ENCODE measurements at regions not wholly inside any gene's neighbourhood (a gene's known extent, or its start where the extent isn't known, plus 50 kb on each side); places are given as distances from the start of the nearest gene placed in this dataset.

DNA sequence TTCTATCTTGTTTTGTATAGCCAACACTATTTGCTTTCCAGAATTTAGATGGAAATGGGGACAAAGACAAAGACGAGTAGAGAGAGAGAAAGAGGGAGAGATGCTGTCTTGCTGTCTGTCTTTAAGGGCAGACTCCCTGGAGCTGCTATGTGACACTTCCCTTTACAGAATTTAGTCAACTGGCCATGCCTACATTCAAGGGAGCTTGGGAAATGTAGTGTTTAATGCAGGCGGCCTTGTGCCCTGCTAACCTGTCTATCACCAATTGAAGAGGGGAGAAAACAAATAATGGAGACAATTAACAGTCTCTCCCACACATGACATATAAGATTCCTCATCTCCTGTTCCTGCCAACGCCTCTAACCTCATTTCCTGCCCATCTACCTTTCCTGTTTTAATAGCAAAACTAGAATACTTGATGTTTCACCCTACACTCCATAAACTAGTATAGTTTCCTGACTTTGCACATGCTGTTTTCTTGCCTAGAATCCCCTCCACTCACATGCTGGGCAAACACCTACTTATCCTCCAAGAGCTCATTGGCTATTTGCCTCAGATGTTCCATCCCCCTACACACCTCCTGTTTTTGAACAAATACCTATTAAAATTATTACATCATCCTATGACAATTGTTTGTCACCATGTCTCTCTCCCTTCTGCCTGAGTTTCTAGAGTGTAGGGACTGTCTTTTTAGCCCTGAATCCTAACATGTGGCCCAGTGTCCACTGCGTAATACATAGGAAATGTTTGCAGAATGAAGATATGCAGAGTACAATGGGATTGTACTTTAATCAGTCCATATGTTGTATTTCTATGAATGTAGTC lies 117.2 kb downstream of the SLC25A24 start:
- ATAC-seq, result no peak

GRCh38 chr1:108082001-108082400 lies 117.0 kb upstream of the VAV3 start:
- no peak for ATAC-seq
- DNase-seq, result no peak
- intact Hi-C loops (cut with micrococcal nuclease), result no loop called here

More for the DNA sequence above, 117.2 kb downstream of the SLC25A24 start:
- intact Hi-C loops (cut with micrococcal nuclease), result no loop called here
- no peak for DNase-seq

- ATAC-seq (no peak), DNase-seq (no peak)
- intact Hi-C loops (cut with micrococcal nuclease), result no loop called here
Measured at GRCh38 chr1:108080448-108080847, 115.5 kb upstream of the VAV3 start.

DNA sequence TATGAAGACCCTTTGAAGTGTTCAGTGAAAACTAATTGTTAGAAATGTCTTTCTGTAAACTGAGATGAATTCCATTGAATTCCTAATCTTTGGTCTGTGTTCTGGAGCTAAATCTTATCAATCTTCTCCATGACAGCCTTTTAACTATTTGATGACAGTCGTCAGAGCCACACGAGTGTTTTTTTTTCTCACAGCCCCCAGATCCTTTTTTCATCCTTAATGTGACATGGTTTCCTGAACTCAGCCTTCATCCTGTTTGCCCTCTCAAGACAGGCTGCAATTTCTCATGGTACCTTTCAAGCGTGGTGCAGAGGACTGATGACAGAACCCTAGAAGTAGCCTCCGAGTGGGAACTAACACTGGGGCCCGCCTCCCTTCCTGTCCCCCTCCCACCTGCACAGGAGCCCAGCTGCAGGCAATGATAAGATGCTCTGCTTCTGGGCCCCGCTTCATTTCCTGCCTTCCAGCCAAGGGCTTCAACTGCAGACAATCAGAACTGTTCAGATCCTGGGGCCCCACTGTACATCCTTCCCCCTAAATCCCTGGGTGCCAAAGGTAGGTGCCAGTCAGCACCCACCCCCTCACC lies 114.6 kb upstream of the VAV3 start:
- ATAC-seq, result no peak
- intact Hi-C loops (cut with micrococcal nuclease), result no loop called here
- DNase-seq, result no peak

DNA sequence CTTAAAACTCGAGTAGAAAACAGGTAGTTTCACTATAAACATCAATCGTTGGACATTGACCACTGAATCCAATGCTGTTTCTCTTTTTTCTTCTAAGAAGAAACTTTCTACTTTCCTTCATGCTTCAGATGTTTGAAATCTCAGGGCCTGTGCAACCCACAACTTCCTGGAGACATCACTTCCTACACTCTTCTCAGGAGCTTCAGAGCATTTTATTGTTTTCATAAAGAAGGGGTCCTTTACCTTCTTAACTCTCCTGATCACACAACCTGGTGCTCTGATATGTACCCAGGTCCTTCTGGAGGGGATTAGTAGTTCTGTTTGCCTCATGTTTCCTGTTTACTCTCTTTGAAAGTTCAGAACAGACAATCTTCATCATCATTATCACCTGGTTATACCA lies 113.0 kb upstream of the VAV3 start:
- no peak for ATAC-seq
- intact Hi-C loops (cut with micrococcal nuclease), result no loop called here
- no peak for DNase-seq

DNA sequence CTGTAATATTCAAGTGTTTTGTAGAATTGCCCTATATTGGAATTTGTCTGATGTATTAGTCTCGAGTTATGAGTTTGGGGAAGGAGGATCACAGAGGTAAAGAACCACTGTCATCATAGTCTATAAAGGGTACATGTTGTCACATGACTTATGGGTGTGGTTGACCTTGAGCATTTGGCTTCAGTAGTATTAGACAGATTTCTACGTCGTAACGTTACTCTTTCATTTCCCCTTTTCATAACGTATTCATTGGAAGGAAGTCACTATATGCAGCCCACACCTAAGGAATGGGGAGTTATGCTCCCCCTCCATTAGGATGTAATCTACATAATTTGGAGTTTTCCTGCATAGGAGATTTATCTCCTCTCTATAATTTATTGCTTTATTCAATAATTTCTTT lies 110.1 kb upstream of the VAV3 start:
- DNase-seq (no peak), ATAC-seq (no peak)

DNA sequence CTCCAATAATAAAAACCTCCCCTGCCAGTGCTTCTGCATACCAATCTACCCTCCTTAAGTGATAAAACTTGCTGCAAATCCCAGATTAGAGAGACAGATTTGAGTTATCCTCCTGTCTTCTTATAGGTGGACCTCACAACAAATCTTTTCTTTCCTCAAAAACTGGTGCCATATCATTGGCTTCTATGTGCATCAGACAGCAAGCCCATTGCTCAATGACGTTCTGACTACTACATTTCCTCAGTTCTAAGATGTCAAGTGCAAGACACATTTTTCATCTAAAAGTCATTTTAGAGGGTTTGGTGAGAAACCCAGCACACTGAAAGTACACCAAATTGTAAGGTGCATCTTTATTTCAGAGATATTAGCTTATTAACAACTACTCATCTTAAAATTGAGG lies 107.8 kb upstream of the VAV3 start:
- ATAC-seq (no peak), DNase-seq (no peak)
- intact Hi-C loops (cut with micrococcal nuclease), result no loop called here

More for the DNA sequence above, 110.1 kb upstream of the VAV3 start:
- intact Hi-C loops (cut with micrococcal nuclease), result no loop called here

GRCh38 chr1:108072212-108072611 lies 107.2 kb upstream of the VAV3 start:
- ATAC-seq, result no peak
- DNase-seq, result no peak
- intact Hi-C loops (cut with micrococcal nuclease), result no loop called here

GRCh38 chr1:108071601-108072000 lies 106.6 kb upstream of the VAV3 start:
- intact Hi-C loops (cut with micrococcal nuclease), result no loop called here
- DNase-seq, result no peak
- ATAC-seq, result peak; percentile 50

GRCh38 chr1:108070662-108071061 lies 105.7 kb upstream of the VAV3 start:
- ATAC-seq, result peak; percentile 36
- intact Hi-C loops (cut with micrococcal nuclease), result no loop called here
- DNase-seq, result no peak

- ATAC-seq (no peak), DNase-seq (no peak)
Measured at GRCh38 chr1:108067884-108068540, 103.0 kb upstream of the VAV3 start.

GRCh38 chr1:108066808-108067207 lies 101.8 kb upstream of the VAV3 start:
- DNase-seq, result no peak
- ATAC-seq, result no peak
- intact Hi-C loops (cut with micrococcal nuclease), result no loop called here

More at GRCh38 chr1:108067884-108068540, 103.0 kb upstream of the VAV3 start:
- intact Hi-C loops (cut with micrococcal nuclease), result no loop called here

DNA sequence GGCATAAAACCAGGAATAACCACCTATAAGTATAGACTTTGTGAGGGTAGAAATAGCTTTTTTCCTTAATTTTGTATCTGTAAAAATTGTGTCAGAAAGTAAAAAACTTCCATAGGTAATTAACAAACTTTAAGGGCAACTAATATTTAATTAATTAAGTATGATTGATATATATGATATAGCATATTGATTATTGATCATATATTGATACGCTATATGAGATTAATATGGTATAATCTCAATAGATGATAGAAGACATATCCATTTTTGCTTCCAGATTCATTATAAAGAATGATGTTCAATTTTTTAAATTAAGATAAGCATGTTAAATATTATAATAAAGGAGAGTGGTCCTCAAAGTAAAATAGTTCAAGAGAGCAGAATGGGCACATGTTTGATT lies 99.3 kb upstream of the VAV3 start:
- DNase-seq (no peak), ATAC-seq (no peak)
- intact Hi-C loops (cut with micrococcal nuclease), result no loop called here

- no peak for DNase-seq
- no peak for ATAC-seq
- intact Hi-C loops (cut with micrococcal nuclease), result no loop called here
Measured at GRCh38 chr1:108063703-108064102, 98.7 kb upstream of the VAV3 start.

DNA sequence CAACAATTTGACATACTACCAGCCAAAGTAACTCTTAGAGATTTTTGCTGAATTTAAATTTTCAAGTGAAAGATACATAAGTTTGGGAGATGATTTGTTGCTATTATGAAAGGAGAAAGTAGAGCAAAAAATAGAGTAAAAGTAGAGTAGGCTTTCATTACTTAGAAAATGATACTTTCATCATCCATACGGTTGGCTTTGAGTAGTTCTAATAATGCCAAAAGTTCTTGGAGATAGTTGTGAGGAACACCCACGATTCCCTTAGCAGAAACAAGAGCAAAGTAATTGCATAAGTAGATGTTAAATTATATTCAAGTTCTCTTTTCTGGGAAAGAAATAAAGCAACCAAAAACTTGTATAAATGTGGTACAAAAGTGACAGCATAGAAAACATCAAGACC lies 95.0 kb upstream of the VAV3 start:
- DNase-seq (no peak), ATAC-seq (peak; percentile 58)
- intact Hi-C loops (cut with micrococcal nuclease), result no loop called here

DNA sequence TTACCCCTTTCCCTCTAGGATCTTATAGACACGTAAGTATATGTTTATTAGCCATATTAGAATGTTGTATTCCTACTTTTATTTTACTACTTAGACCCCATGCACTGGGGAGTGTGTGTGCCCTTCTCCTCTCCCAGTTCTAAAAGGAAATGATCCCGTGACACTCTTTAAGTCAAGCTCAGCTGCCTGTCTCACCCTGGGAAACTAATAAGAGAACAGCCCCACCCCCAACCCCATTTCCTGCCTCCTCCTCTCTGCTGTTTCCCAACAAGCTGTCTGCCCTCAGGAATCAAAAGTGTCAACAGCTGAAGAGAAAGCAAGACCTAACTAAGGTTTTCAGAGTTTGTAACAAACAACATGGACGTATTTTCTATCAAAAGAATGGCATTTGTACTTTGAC lies 92.6 kb upstream of the VAV3 start:
- intact Hi-C loops (cut with micrococcal nuclease), result no loop called here
- peak; percentile 59 for ATAC-seq
- DNase-seq, result peak; percentile 43

DNA sequence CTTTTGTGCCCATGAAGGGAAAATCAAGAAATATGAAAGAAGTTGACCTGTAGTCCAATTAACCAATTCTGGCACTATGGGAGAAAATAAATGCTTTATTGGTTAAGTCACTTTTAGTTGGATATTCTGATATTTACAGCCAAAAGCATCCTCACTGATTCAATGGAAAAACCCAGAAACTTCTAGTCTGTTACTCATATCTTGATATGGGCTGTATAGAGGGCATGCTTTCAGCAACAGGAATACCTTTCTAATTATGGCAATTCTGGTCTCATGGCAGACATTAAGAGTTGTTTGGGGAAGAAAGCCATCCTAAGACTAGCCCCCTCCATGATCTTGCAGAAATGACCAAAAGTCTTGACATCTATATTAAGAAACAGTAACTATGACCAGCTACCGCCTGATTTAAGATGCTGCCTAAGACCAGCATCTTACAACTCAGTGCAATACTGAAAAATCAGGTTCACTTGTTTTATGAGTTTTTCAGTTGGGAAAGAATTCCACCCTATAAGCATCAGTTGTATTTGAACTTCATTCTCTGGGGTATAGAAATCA lies 91.5 kb upstream of the VAV3 start:
- intact Hi-C loops (cut with micrococcal nuclease), result no loop called here
- DNase-seq (no peak), ATAC-seq (no peak)

GRCh38 chr1:108055387-108055786 lies 90.4 kb upstream of the VAV3 start:
- ATAC-seq (no peak), DNase-seq (no peak)
- intact Hi-C loops (cut with micrococcal nuclease), result no loop called here

DNA sequence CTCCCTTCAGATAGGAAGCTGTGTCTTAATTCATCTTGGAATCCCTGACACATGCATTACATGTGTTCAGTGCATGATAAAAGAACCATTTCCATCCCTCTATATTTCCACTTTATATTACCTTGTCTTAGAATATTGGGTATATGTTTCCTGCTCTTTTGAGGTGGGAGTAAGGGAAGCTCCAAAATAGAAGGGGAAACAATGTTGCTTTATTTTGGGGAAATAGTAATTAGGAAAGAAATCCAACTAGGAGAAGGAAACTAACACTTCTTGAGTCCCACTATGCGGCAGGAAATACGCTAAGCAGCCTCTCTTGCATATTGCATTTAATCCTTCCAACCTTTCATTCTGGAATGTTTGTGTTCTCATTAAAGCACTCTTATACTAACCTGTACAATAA lies 89.4 kb upstream of the VAV3 start:
- ATAC-seq (no peak), DNase-seq (no peak)
- intact Hi-C loops (cut with micrococcal nuclease), result no loop called here

- DNase-seq, result no peak
- ATAC-seq, result peak; percentile 42
- intact Hi-C loops (cut with micrococcal nuclease), result no loop called here
Measured at GRCh38 chr1:108053270-108054013, 88.5 kb upstream of the VAV3 start.

Data from left ventricle myocardium superior (tissue), 1 donor.